Epithelial cell of esophagus (primary cell): ENCODE measurements at regions not wholly inside any gene's neighbourhood (a gene's known extent, or its start where the extent isn't known, plus 50 kb on each side); places are given as distances from the start of the nearest gene placed in this dataset.

Source experiments
- DNase-seq: peaks from one replicate; pipeline ENCODE4 v3.0.0; 2010; ENCODE audit warnings: low read depth
- H3K4me3 ChIP-seq: 2 replicates; pipeline ENCODE4 v1.5.1; 2011; ENCODE audit warnings: mild to moderate bottlenecking, low read length, control low read depth
- CTCF ChIP-seq: IDR thresholded peaks from 2 replicates; pipeline ENCODE4 v1.5.1; 2011; ENCODE audit warnings: low read depth, mild to moderate bottlenecking, low read length, control low read depth, inconsistent platforms; ENCODE audit not compliant: insufficient read depth; ENCODE audit errors: missing control alignments

GRCh38 chr11:47911149-47911548 is 63.0 kb upstream of the NUP160 start:
- no peak for DNase-seq
- H3K4me3 ChIP-seq = no peak overlapping the region
- TF ChIP-seq CTCF = no peak

- DNase-seq = peak; percentile 32
- H3K4me3 ChIP-seq = no peak overlapping the region
- no peak for TF ChIP-seq CTCF
Measured at GRCh38 chr11:47908198-47908597, 60.0 kb upstream of the NUP160 start.

- TF ChIP-seq CTCF = no peak
Measured at GRCh38 chr11:47907499-47907898, 59.3 kb upstream of the NUP160 start.

GRCh38 chr11:47906066-47906465 is 57.9 kb upstream of the NUP160 start:
- no peak for DNase-seq
- H3K4me3 ChIP-seq = no peak overlapping the region
- no peak for TF ChIP-seq CTCF

More at GRCh38 chr11:47907499-47907898, 59.3 kb upstream of the NUP160 start:
- H3K4me3 ChIP-seq = no peak overlapping the region
- DNase-seq = no peak

GRCh38 chr11:47905358-47906059 is 57.4 kb upstream of the NUP160 start:
- TF ChIP-seq CTCF = no peak
- H3K4me3 ChIP-seq = no peak overlapping the region
- peak; percentile 69 for DNase-seq

- no peak overlapping the region for H3K4me3 ChIP-seq
- DNase-seq = no peak
- TF ChIP-seq CTCF = no peak
Measured at GRCh38 chr11:47904808-47905207, 56.7 kb upstream of the NUP160 start.

GRCh38 chr11:47904048-47904447 is 55.9 kb upstream of the NUP160 start:
- no peak for TF ChIP-seq CTCF
- H3K4me3 ChIP-seq = no peak overlapping the region
- DNase-seq = no peak
